ENCODE measurements at regions not wholly inside any gene's neighbourhood (a gene's known extent, or its start where the extent isn't known, plus 50 kb on each side); places are given as distances from the start of the nearest gene placed in this dataset.
A peak's percentile ranks its signal among the peaks of the same experiment; 100 is the strongest.

DNA sequence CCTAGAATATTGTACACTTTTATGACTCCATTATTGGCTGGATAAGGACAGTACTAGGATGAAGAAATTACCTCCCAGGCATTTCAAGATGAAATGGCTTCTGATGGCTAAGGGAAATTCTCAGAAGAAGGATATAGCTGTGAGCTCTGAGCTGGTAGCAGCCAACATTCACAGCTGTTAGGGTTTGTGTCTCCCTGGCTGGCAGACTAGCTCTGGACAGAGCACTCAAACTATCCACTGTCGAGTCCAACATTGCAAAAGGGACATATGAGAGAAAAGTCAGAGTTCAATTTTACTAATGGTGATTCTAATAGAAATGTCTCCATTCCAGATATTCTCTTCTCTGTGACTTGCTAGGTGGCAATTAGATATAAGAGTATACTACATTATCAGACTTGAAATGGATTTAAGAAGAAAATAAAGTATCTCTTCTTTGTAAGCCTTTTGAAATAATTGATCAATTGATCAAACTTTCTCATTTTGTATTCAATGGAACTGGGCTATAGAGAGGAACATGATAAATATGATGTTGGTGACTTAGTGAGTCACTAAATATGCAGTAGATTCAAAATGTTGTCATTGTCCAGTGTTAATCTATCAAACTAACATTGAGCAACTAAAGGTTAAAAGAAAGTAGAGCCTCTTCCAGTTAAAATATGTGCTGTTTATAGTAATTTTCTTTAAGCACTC, 1920.3 kb downstream of the SUCLG1 start:
- Mint-ChIP-seq H3K27ac (no peak overlapping the region), H3K36me3 (no peaks in the 10 kb centered on the region), H3K9me3 (peaks cover 14 to 19% of the 10 kb centered on the region in 2 donors)
- no peak for DNase-seq (ENCODE audit: low spot score in 2 of 2)
- ATAC-seq: no peak

DNA sequence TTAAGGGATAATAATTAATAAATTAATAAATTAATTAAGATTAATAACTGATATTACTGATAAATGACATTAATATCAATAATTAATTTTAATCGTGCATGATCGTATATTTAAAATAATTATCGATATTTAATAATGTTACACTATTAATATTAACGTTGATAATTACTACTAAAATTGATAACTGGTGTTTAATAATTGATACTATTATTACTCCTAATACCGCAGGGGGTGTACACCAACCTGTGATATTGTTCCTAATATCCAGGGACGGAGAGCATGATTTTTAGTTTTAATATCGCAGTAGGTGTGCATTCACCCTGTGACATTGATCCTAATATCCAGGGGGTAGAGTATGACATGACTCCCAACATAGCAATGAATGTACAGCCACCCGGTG, 1930.8 kb downstream of the SUCLG1 start:
- DNase-seq (ENCODE audit: low spot score in 2 of 2): no peak
- peaks cover 11 to 18% of the 10 kb centered on the region in 2 donors for H3K9me3 Mint-ChIP-seq
- no peak for ATAC-seq
- no peak overlapping the region for H3K27ac Mint-ChIP-seq
- no peaks in the 10 kb centered on the region for H3K36me3 Mint-ChIP-seq

DNA sequence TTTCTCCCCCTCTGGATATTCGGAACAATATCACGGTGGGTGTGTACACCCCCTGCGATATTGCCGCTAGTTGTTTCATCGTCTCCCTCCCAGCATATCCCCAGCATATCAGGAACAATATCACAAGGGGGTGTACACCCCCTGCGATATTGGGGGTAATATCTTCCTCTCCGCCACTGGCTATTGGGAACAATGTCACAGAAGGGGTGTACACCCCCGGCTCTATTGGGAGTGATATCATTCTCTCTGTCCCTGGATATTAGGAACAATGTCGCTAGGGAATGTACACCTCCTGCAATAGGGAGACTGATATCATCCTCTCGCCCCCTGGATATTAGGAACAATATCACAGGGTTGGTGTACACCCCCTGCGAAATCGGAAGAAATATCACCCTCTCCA, 1932.0 kb downstream of the SUCLG1 start:
- H3K36me3 Mint-ChIP-seq: no peaks in the 10 kb centered on the region
- peaks cover 11 to 29% of the 10 kb centered on the region in 2 donors for H3K9me3 Mint-ChIP-seq
- DNase-seq (ENCODE audit: low spot score in 2 of 2): no peak
- peak; percentile 40 to 52 for ATAC-seq
- H3K27ac Mint-ChIP-seq: peak overlapping the region; percentile 5 to 93

DNA sequence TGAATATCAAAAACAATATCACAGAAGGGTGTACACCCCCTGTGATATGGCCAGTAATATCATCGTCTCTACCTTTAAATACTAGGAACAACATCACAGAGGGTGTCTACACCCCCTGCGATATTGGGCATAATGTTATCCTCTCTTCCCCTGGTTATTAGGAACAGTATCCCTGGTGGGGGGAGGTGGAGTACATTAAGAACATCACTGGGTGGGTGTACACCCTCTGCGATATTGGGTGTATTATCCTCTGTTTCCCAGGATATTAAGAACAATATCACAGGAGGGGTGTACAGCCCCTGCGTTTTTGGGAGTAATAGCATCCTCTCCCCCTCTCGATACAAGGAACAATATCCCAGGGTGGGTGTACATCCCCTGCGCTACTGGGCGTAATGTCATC, 1932.8 kb downstream of the SUCLG1 start:
- peak; percentile 29 to 35 for ATAC-seq
- peak in 1 of 2 donors; percentile 5 for DNase-seq (ENCODE audit: low spot score in 2 of 2)
- Mint-ChIP-seq H3K36me3 (no peaks in the 10 kb centered on the region), H3K9me3 (peaks cover 11 to 30% of the 10 kb centered on the region in 2 donors), H3K27ac (no peak overlapping the region)

DNA sequence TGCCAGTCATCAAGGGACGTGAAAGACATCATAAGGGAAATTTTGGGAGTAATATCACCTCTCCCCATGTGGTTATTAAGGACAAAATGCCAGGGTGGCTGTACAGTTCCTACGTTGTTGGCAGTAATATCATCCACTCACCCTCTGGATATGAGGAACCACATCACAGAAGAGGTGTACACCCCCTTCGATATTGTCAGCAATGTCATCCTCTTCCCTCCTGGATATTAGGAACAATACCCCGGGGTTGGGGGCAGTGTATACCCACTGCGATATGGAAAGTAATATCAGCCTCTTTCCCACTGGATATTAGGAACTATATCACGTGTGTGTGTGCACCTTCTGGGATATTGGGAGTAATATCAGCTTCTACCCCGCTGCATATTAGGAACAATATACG, 1933.3 kb downstream of the SUCLG1 start:
- Mint-ChIP-seq H3K9me3 (peaks cover 11 to 29% of the 10 kb centered on the region in 2 donors), H3K27ac (no peak overlapping the region), H3K36me3 (no peaks in the 10 kb centered on the region)
- peak; percentile 45 to 51 for ATAC-seq
- DNase-seq (ENCODE audit: low spot score in 2 of 2): no peak

DNA sequence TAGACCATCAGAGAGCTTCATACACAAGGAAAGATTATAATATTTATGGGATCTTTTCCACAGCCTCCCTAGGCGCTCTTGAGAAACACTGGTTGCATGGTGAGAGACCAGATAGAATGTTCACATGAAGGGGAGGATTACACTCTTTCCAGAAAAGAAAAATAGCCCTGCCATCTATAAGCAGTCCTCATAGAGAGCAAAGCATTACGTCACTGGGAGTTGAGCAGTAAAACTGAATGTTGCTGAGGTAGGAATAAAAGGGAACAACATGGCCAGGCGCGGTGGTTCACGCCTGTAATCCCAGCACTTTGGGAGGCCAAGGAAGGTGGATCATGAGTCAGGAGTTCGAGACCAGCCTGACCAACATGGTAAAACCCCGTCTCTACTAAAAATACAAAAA, 1934.3 kb downstream of the SUCLG1 start:
- Mint-ChIP-seq H3K36me3 (no peaks in the 10 kb centered on the region), H3K27ac (no peak overlapping the region), H3K9me3 (peaks cover 11 to 20% of the 10 kb centered on the region in 2 donors)
- ATAC-seq (no peak), DNase-seq (ENCODE audit: low spot score in 2 of 2) (no peak)

DNA sequence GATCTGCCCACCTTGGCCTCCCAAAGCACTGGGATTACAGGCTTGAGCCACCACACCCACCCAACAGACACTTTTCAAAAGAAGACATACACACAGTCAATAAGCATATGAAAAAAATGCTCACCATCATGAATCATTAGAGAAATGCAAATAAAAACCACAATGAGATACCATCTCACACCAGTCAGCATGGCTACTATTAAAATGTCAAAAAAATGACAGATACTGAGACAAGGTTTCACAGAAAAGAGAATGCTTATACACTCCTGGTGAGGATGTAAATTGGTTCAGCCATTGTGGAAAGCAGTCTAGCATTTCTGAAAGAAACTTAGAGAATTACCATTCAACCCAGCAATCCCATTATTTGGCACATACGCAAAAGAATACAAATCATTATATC, 1947.2 kb downstream of the SUCLG1 start:
- no peak for ATAC-seq
- no peak for DNase-seq (ENCODE audit: low spot score in 2 of 2)
- no peaks in the 10 kb centered on the region for H3K36me3 Mint-ChIP-seq
- H3K9me3 Mint-ChIP-seq: peaks cover 5 to 18% of the 10 kb centered on the region in 2 donors
- H3K27ac Mint-ChIP-seq: no peak overlapping the region

DNA sequence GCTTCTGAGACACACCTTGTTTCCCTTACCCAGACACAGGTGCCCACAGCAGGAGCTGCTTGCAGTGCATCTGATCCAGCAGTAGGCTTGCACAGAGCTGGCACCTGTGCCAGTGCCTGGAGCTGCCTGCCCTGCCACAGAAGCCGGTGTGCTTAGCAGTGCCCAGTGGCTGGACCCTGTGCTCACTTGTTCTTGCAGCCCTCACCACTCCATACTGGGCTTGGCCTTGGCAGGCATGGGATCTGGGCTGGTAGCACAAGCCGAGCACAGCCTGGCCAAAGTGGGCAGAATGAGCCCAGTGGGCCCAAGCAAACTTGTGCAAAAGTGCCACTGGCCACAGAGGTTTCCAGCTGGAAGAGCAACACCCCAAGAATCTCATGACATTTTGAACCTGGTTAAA, 1950.4 kb downstream of the SUCLG1 start:
- Mint-ChIP-seq H3K27ac (no peak overlapping the region), H3K36me3 (no peaks in the 10 kb centered on the region), H3K9me3 (peaks cover 5 to 23% of the 10 kb centered on the region in 2 donors)
- ATAC-seq: no peak
- no peak for DNase-seq (ENCODE audit: low spot score in 2 of 2)

DNA sequence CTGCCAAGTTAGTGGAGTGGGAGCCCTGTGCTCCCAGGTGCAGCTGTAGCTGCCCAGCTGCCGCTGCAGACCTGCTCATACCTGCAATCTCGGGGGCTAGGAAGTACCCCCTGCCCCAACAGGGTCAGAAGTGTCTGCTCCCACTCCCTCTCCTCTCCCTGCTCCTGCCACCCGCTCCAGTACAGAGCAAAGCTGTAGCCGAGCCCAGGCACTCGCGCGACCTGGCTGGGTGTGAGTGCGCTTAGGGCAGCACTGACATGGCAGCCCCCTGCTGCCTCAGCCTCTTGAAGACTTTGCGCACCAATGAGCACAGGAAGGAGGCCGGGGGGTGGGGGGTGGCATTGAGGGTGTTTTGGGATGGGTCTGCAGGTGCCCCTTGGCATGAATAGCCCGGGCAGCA, 1951.4 kb downstream of the SUCLG1 start:
- ATAC-seq (no peak), DNase-seq (ENCODE audit: low spot score in 2 of 2) (no peak)
- Mint-ChIP-seq H3K27ac (no peak overlapping the region), H3K36me3 (peaks cover 2 to 5% of the 10 kb centered on the region in 2 donors), H3K9me3 (peaks cover 11 to 28% of the 10 kb centered on the region in 2 donors)

DNA sequence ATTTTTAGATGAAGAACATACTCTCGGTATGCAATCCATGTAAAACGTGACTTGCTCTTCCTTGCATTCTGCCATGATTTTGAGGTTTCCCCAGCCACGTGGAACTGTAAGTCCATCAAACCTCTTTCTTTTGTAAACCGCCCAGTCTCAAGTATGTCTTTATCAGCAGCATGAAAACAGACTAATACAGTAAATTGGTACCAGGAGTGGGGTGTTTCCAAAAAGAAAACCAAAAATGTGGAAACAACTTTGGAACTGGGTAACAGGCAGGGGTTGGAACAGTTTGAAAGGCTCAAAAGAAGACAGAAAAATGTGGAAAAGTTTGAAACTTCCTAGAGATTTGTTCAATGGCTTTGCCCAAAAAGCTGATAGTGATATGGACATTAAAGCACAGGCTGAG, 1957.9 kb downstream of the SUCLG1 start:
- Mint-ChIP-seq H3K9me3 (peaks cover 21 to 34% of the 10 kb centered on the region in 2 donors), H3K36me3 (peaks cover 19 to 22% of the 10 kb centered on the region in 2 donors), H3K27ac (no peak overlapping the region)
- ATAC-seq: no peak
- DNase-seq (ENCODE audit: low spot score in 2 of 2): no peak

DNA sequence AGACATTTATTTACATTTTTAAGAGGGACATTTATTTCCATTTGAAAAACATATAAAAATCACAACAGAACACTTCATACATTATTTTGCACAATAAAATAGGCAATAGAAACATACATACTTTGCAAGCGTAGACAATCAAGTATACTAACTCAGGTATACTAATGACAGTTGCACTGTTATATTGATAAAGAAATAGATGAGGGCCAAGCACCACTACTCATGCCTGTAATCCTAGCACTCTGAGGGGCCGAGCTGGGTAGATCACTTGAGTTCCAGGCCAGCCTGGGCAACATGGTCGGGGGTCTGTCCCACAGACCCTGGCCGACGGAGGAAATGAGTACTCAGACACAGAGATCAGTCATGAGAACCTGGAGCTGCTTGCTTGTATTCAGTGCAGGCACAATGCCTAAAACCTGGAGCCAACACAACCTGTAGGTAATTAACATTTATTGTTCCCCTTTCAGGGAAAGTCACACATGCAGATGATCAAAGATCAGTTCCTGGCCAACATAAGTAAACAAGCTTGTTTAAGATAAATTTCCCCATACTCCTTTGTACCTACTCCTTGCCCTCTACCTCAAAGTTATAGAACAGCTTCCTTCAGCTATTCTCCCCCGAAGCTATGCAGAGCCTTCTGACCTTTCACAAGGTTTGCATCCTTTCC, 1960.2 kb downstream of the SUCLG1 start:
- DNase-seq (ENCODE audit: low spot score in 2 of 2) (no peak), ATAC-seq (no peak)
- Mint-ChIP-seq H3K36me3 (peaks cover 19 to 22% of the 10 kb centered on the region in 2 donors), H3K27ac (no peak overlapping the region), H3K9me3 (peaks cover 21 to 30% of the 10 kb centered on the region in 2 donors)

DNA sequence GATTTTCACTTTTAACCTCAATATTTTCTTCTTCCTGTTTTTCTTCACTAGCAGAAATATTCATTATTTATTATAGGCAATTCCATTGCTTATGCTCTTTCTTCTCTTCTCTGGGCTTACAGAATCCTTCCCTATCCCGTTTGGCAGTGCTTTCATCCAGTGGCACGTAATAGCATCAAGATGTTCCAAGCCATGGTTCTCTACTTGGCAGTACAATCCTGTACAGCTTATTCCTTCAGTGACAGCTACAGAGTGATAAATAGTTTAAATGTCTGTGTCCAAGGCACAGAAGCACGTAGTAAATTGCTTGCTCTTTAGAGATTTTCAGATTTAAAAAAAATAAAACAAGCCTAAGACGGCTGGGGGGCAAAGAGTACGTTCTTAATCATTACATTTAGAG, 1964.3 kb downstream of the SUCLG1 start:
- no peak overlapping the region for H3K27ac Mint-ChIP-seq
- ATAC-seq: no peak
- DNase-seq (ENCODE audit: low spot score in 2 of 2): no peak

DNA sequence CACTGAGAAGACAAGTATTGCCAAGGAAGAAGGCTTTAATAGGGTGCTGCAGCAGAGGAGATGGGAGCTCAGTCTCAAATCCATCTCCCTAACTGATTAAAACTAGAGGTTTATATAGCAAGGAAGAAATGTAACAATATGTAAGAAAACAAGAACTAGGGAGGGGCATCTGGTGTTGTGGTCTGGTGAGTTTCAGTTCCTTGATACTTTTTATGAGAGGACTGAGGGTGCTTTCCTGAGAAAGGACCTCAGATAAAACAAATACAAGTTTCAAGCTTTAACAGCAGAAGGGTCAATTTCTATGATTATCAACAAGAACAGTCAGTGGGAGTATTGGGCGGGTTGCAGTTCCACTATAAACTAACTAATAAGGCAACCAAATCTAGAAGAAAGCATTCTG, 1967.5 kb downstream of the SUCLG1 start:
- no peak for DNase-seq (ENCODE audit: low spot score in 2 of 2)
- Mint-ChIP-seq H3K9me3 (peaks cover 7 to 8% of the 10 kb centered on the region in 2 donors), H3K27ac (no peak overlapping the region), H3K36me3 (no peaks in the 10 kb centered on the region)
- no peak for ATAC-seq

More for the DNA sequence above, 1964.3 kb downstream of the SUCLG1 start:
- Mint-ChIP-seq H3K9me3 (peaks cover 11 to 14% of the 10 kb centered on the region in 2 donors), H3K36me3 (no peaks in the 10 kb centered on the region)

DNA sequence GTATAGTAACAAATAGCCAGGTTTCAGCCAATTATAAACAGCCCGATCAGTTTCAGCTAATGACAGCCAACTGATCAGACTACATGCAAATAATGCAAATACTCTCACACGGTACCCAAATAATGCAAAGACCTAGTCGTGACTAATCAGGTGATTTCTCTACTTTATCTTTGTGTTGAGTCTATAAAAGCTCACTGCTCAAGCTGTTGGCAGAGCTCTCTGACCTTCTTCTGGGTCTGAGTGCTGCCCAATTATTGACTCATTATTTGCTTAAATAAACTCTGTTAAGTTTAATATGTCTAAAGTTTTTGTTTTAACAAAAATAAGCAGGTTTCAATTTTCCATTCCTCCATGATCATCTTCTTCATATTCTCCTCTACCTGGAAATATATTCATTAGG, 1971.7 kb downstream of the SUCLG1 start:
- no peak overlapping the region for H3K27ac Mint-ChIP-seq
- ATAC-seq (no peak), DNase-seq (ENCODE audit: low spot score in 2 of 2) (no peak)
- H3K9me3 Mint-ChIP-seq: peaks cover 0 to 4% of the 10 kb centered on the region in 2 donors
- H3K36me3 Mint-ChIP-seq: no peaks in the 10 kb centered on the region

DNA sequence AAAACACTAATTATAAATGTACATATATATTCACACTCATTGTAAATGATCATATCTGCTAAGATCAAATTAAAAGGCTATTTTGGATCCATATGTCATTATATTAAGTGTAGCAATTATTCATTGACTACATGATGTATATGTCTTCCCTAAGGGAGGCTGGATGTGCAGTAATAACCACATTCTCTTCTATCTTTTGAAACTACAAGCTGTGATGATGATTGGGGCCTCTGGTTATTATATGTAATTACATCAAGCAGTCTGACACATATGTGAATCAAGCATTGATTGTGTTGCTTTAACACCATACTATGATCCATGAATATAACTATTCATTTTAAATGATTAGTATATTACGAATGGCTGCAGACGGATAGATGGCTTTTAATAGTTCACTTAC, 1973.4 kb downstream of the SUCLG1 start:
- H3K27ac Mint-ChIP-seq: no peak overlapping the region
- no peak for ATAC-seq

DNA sequence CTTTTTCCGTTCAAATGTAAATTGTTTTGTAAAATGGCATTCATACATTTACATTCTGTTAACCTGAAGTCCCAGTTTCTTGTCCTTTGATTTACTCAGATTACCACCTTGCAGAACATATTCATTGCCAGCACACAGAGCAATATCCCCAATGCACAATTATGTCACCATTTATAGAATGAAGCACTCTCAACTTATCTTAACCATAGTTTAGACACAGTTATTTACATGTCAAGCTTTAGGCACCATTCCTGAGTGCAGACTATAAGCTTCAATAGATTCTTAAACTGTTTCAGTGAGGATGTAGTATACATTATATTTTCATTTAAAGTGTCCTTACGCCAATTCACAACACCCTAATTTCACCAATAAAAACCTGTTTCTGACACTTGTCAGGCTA, 1977.9 kb downstream of the SUCLG1 start:
- H3K36me3 Mint-ChIP-seq: no peaks in the 10 kb centered on the region
- H3K9me3 Mint-ChIP-seq: peaks cover 9 to 12% of the 10 kb centered on the region in 2 donors
- ATAC-seq (no peak), DNase-seq (ENCODE audit: low spot score in 2 of 2) (no peak)
- no peak overlapping the region for H3K27ac Mint-ChIP-seq

More for the DNA sequence above, 1973.4 kb downstream of the SUCLG1 start:
- Mint-ChIP-seq H3K9me3 (peaks cover 0 to 4% of the 10 kb centered on the region in 2 donors), H3K36me3 (no peaks in the 10 kb centered on the region)
- no peak for DNase-seq (ENCODE audit: low spot score in 2 of 2)

DNA sequence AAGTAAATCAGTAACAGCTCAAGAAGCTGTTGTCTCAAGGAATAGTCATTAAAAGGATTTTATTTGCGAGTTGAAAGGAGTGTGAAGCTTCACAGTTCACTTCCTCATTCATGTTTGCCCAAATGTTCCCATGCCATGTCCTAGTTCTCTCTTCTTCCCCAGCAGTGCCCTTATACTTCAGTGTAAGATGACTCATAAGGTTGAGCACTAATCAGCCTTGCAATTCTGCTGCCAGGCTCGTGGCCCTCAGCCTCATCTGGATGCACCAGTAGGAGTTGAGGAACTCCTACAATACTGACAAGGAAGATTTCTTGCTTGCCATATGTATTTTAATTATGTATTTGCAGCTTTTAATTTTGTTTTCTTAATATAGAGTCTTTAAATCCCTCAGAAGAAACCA, 1980.4 kb downstream of the SUCLG1 start:
- no peak overlapping the region for H3K27ac Mint-ChIP-seq
- H3K36me3 Mint-ChIP-seq: no peaks in the 10 kb centered on the region
- ATAC-seq (no peak), DNase-seq (ENCODE audit: low spot score in 2 of 2) (no peak)
- H3K9me3 Mint-ChIP-seq: peaks cover 8 to 12% of the 10 kb centered on the region in 2 donors

DNA sequence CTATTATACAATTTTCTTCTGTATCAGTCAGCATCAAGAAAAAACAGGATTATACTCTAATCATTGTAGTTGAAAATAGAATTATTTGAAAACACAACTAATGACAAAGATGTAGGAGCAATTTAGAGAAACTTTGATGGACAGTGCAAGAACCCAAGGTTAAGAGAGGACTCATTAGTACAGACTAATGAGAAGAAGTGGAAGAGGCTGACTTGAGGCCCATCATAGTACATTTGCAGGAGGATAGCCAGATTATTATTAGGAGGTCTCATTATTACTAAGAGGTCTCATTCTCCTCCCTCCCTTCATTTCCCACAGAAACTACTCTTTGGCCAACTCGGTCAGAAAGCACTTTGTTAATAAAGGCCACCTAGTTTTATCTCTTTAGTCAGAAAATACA, 1983.0 kb downstream of the SUCLG1 start:
- no peaks in the 10 kb centered on the region for H3K36me3 Mint-ChIP-seq
- no peak for ATAC-seq
- no peak for DNase-seq (ENCODE audit: low spot score in 2 of 2)
- peaks cover 10 to 13% of the 10 kb centered on the region in 2 donors for H3K9me3 Mint-ChIP-seq
- H3K27ac Mint-ChIP-seq: no peak overlapping the region

Data from activated naive CD4-positive, alpha-beta T cell treated with anti-CD3 and anti-CD28 coated beads, Interleukin-2, amount 50 U/mL, for 72 hours (primary cell).